A673 (cell line): ENCODE measurements at regions not wholly inside any gene's neighbourhood (a gene's known extent, or its start where the extent isn't known, plus 50 kb on each side); places are given as distances from the start of the nearest gene placed in this dataset.

Experiments used
- CTCF ChIP-seq: fragments of 300-800, 200-600 bp; sonication (generic); conservative IDR thresholded peaks from 2 replicates; pipeline ENCODE4 v1.5.1; 2017; ENCODE audit warnings: low read depth, mild to moderate bottlenecking, antibody characterized with exemption, low read length, moderate library complexity, mixed read lengths
- EZH2 ChIP-seq: fragments of 200-600 bp; sonication (generic); IDR thresholded peaks from 2 replicates; pipeline ENCODE4 v1.6.1; 2017; ENCODE audit warnings: borderline replicate concordance, low read depth, mild to moderate bottlenecking, mixed read lengths, antibody characterized with exemption, low read length; ENCODE audit not compliant: poor library complexity, severe bottlenecking

- TF ChIP-seq CTCF (no peak), EZH2 (no peak)
Measured at GRCh38 chr11:79582434-79582833, 141.6 kb upstream of the TENM4 start.
